Retinal pigment epithelial cell (primary cell): ENCODE measurements at regions not wholly inside any gene's neighbourhood (a gene's known extent, or its start where the extent isn't known, plus 50 kb on each side); places are given as distances from the start of the nearest gene placed in this dataset.
"Not testable (repeated sequence)": the region's sequence is repeated elsewhere in the genome, so short reads cannot be mapped to it uniquely, and the experiment has no call there.

Source experiments
- DNase-seq: peaks from one replicate; pipeline ENCODE4 v3.0.0-alpha.2; 2010; ENCODE audit warnings: low read depth
- H3K4me3 ChIP-seq: 2 replicates; pipeline ENCODE4 v1.5.1; 2011; ENCODE audit warnings: mild to moderate bottlenecking, low read length, control low read depth, moderate library complexity
- TF ChIP-seq, protein P1 (sequence below): conservative IDR thresholded peaks from 2 replicates; pipeline ENCODE4 v1.5.1; 2011; ENCODE audit warnings: low read depth, low read length, control low read depth, inconsistent platforms

- H3K4me3 ChIP-seq, DNase-seq: not testable (repeated sequence)
Measured at GRCh38 chr6:60759149-60759825, 1526.7 kb downstream of the KHDRBS2 start.

- H3K4me3 ChIP-seq, DNase-seq: not testable (repeated sequence)
Measured at GRCh38 chr6:60758725-60759124, 1527.3 kb downstream of the KHDRBS2 start.

DNA sequence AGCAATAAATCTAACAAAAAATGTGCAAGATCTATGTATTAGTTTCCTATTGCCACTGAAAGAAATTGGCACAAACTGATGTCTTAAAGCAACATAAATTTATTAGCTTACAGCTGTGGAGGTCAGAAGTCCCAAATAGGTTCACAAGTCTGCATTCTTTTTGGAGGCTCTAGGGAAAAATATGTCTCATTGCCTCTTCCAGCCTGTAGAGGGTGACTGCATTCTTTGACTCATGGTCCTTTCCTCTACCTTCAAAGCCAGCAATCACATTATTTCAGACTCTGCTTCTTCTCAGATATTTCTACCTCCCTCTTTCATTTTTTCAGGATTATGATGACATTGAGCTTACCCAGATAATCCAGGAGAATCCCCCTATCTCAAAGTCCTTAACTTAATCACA lies 1531.1 kb downstream of the KHDRBS2 start:
- no peak overlapping the region for H3K4me3 ChIP-seq
- DNase-seq: no peak
- TF ChIP-seq, protein P1, sequence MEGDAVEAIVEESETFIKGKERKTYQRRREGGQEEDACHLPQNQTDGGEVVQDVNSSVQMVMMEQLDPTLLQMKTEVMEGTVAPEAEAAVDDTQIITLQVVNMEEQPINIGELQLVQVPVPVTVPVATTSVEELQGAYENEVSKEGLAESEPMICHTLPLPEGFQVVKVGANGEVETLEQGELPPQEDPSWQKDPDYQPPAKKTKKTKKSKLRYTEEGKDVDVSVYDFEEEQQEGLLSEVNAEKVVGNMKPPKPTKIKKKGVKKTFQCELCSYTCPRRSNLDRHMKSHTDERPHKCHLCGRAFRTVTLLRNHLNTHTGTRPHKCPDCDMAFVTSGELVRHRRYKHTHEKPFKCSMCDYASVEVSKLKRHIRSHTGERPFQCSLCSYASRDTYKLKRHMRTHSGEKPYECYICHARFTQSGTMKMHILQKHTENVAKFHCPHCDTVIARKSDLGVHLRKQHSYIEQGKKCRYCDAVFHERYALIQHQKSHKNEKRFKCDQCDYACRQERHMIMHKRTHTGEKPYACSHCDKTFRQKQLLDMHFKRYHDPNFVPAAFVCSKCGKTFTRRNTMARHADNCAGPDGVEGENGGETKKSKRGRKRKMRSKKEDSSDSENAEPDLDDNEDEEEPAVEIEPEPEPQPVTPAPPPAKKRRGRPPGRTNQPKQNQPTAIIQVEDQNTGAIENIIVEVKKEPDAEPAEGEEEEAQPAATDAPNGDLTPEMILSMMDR: no peak

- H3K4me3 ChIP-seq, DNase-seq: not testable (repeated sequence)
Measured at GRCh38 chr6:60750353-60751081, 1535.5 kb downstream of the KHDRBS2 start.

- DNase-seq, H3K4me3 ChIP-seq: not testable (repeated sequence)
Measured at GRCh38 chr6:60747765-60748556, 1538.1 kb downstream of the KHDRBS2 start.

GRCh38 chr6:60737764-60738425 lies 1548.1 kb downstream of the KHDRBS2 start:
- not testable (repeated sequence) for H3K4me3 ChIP-seq, DNase-seq

- not testable (repeated sequence) for DNase-seq, H3K4me3 ChIP-seq
Measured at GRCh38 chr6:60737315-60737714, 1548.7 kb downstream of the KHDRBS2 start.

- H3K4me3 ChIP-seq, DNase-seq: not testable (repeated sequence)
Measured at GRCh38 chr6:60723935-60724334, 1562.1 kb downstream of the KHDRBS2 start.

DNA sequence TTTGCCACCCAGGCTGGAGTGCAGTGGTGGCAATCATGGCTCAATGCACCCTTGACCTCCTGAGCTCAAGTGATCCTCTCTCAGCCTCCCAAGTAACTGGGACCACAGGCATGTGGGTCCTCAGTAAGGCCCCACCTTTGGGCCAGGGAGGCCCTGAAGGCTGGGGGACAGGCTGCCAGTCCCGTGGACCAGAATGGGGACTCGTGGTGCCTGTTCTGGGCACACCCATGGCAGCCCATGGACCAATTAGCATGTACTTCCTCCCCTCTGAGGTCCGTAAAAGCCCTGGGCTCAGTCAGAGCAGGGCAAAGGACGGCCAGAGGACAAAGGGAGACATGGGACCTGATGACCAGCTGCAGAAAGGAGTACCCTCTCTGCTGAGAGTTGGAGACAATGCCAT lies 1590.8 kb downstream of the KHDRBS2 start:
- no peak overlapping the region for H3K4me3 ChIP-seq
- TF ChIP-seq, protein P1: no peak
- DNase-seq: no peak

- no peak for DNase-seq
- TF ChIP-seq, protein P1: no peak
Measured at GRCh38 chr6:60687085-60687484, 1598.9 kb downstream of the KHDRBS2 start.

More at GRCh38 chr6:60687085-60687484, 1598.9 kb downstream of the KHDRBS2 start:
- H3K4me3 ChIP-seq: no peak overlapping the region
